HepG2 (cell line): ENCODE measurements at regions not wholly inside any gene's neighbourhood (a gene's known extent, or its start where the extent isn't known, plus 50 kb on each side); places are given as distances from the start of the nearest gene placed in this dataset.

Source experiments
- ATAC-seq: fragments of 200-7000 bp; cut with Tn5 transposase; 3 replicates; pipeline ENCODE4 v1.9.1; 2020; ENCODE audit warnings: mild to moderate bottlenecking, moderate library complexity
- BruUV-seq: library from RNA; stranded (reverse); fragments of 400-500 nt; replicated peaks from 2 replicates; lab custom pipeline; 2021; lab: Mats Ljungman, UMichigan
- CTCF ChIA-PET: fragments of 300-600 bp; formaldehyde crosslinking; extraction: SDS; loops from one replicate; lab custom pipeline; 2021; ENCODE audit warnings: low total read pairs, inconsistent platforms, low intra/inter-chr PET ratio; lab: Yijun Ruan, JAX
- POLR2A ChIA-PET: fragments of 350-600 bp; sonication (Branson Sonifier 250); formaldehyde crosslinking; loops from one replicate; lab custom pipeline; 2020; ENCODE audit warnings: antibody characterized with exemption, inconsistent platforms; lab: Yijun Ruan, JAX
- DNase-seq: peaks from one replicate; pipeline ENCODE4 v3.0.0-alpha.2; 2015; ENCODE audit warnings: low spot score
- FAIRE-seq: peaks from 3 replicates; lab custom pipeline; 2011; peaks lifted over from hg19 to GRCh38; lab: Jason Lieb, UNC
- H2AFZ ChIP-seq: one replicate; pipeline ENCODE4 v1.6.1; 2011; ENCODE audit warnings: low read length, inconsistent platforms
- H3K27ac ChIP-seq: fragments of 300-600 bp; 3 replicates; pipeline ENCODE4 v1.8.0; 2011; ENCODE audit warnings: mixed run types, mild to moderate bottlenecking, mixed read lengths, low read length, inconsistent platforms; ENCODE audit not compliant: insufficient read depth; ENCODE audit errors: extremely low read length
- H3K27me3 ChIP-seq, 2 experiments: fragments of 200-600 bp in 1 of 2; 2 replicates in 1 of 2; 3 replicates in 1 of 2; pipeline versions ENCODE4 v1.6.0 to v1.8.0; 2011; ENCODE audit warnings: low read length in 2 of 2, mild to moderate bottlenecking in 2 of 2, moderate library complexity in 2 of 2, inconsistent platforms in 1 of 2; ENCODE audit not compliant: insufficient read depth in 2 of 2, control insufficient read depth in 1 of 2
- H3K36me3 ChIP-seq, 2 experiments: fragments of 200-600 bp in 1 of 2; replicated peaks in 1 of 2; 2 replicates in 1 of 2; 3 replicates in 1 of 2; pipeline versions ENCODE4 v1.5.1 to v1.8.0; 2011; ENCODE audit warnings: low read length in 2 of 2, inconsistent platforms in 1 of 2; ENCODE audit not compliant: insufficient read depth in 2 of 2, control insufficient read depth in 1 of 2
- H3K4me1 ChIP-seq: 2 replicates; pipeline ENCODE4 v1.5.1; 2012; ENCODE audit warnings: low read length, inconsistent platforms; ENCODE audit not compliant: insufficient read depth
- H3K4me2 ChIP-seq: 2 replicates; pipeline ENCODE4 v1.6.0; 2011; ENCODE audit warnings: low read depth, low read length, inconsistent platforms
- H3K4me3 ChIP-seq, 3 experiments: fragments of 200-600 bp in 1 of 3; sonication (generic), shearing (Covaris generic) in 1 of 3; replicated peaks in 1 of 3; 2 replicates each; pipeline ENCODE4 v1.5.1; 2011 to 2016; ENCODE audit warnings: low read length in 3 of 3, inconsistent platforms in 2 of 3, low read depth in 2 of 3, mild to moderate bottlenecking in 2 of 3, control low read depth in 1 of 3, mixed read lengths in 1 of 3; ENCODE audit not compliant: insufficient read depth in 1 of 3
- H3K79me2 ChIP-seq: one replicate; pipeline ENCODE4 v1.6.1; 2011; ENCODE audit warnings: low read length, inconsistent platforms; ENCODE audit not compliant: insufficient read depth
- H3K9ac ChIP-seq: 2 replicates; pipeline ENCODE4 v1.6.0; 2011; ENCODE audit warnings: mild to moderate bottlenecking, low read depth, low read length, inconsistent platforms; ENCODE audit not compliant: insufficient read depth
- H3K9me3 ChIP-seq: 2 replicates; pipeline ENCODE4 v1.5.1; 2012; ENCODE audit warnings: mild to moderate bottlenecking, low read length
- H4K20me1 ChIP-seq: 2 replicates; pipeline ENCODE4 v1.6.0; 2011; ENCODE audit warnings: inconsistent platforms, mild to moderate bottlenecking, low read length, moderate library complexity; ENCODE audit not compliant: insufficient read depth
- IRX3 ChIP-seq: sonication (generic); formaldehyde crosslinking; IDR thresholded peaks from 2 replicates; pipeline ENCODE4 v1.8.1; 2023; ENCODE audit warnings: mild to moderate bottlenecking, low read depth, missing genetic modification reagents, borderline replicate concordance
- NPAS2 ChIP-seq: sonication (generic); formaldehyde crosslinking; IDR thresholded peaks from 2 replicates; pipeline ENCODE4 v1.8.0; 2022; ENCODE audit warnings: mild to moderate bottlenecking, missing genetic modification reagents, borderline replicate concordance
- PLSCR1 ChIP-seq: sonication (generic); formaldehyde crosslinking; IDR thresholded peaks from 2 replicates; pipeline ENCODE4 v1.5.0; 2020; ENCODE audit warnings: missing genetic modification reagents, mild to moderate bottlenecking, borderline replicate concordance
- ZNF737 ChIP-seq: sonication (generic); formaldehyde crosslinking; IDR thresholded peaks from 2 replicates; pipeline ENCODE4 v1.5.0; 2020; ENCODE audit warnings: missing genetic modification reagents, mild to moderate bottlenecking, borderline replicate concordance
- ZNF83 ChIP-seq: sonication (generic); formaldehyde crosslinking; IDR thresholded peaks from 2 replicates; pipeline ENCODE4 v1.4.0; 2020; ENCODE audit warnings: missing genetic modification reagents, mild to moderate bottlenecking, borderline replicate concordance
- WGBS: methylation state at CpG from one replicate; pipeline ENCODE4 v1.1.6; 2017; ENCODE audit warnings: low lambda C conversion rate; 5-methylcytosine and 5-hydroxymethylcytosine counted together
- in situ Hi-C: cut with HindIII; loops from 2 replicates; pipeline ENCODE4 v1.10.0; 2017; ENCODE audit warnings: low pct_unique_long_range_greater_than_20kb; ENCODE audit not compliant: extremely low pct_ligation_motif_present
- intact Hi-C: fragments of 100-400 bp; cut with micrococcal nuclease; formaldehyde crosslinking; loops from one replicate; pipeline ENCODE4 v1.10.0; 2022; ENCODE audit not compliant: unreplicated experiment
- TF ChIP-seq, protein P1 (sequence below), 2 experiments: sonication (generic) in 1 of 2; formaldehyde crosslinking in 1 of 2; IDR thresholded peaks; 2 replicates each; pipeline versions ENCODE4 v1.4.0 to v1.6.1; 2016 to 2020; ENCODE audit warnings: borderline replicate concordance in 1 of 2, low read depth in 1 of 2, mild to moderate bottlenecking in 1 of 2, missing genetic modification reagents in 1 of 2

DNA sequence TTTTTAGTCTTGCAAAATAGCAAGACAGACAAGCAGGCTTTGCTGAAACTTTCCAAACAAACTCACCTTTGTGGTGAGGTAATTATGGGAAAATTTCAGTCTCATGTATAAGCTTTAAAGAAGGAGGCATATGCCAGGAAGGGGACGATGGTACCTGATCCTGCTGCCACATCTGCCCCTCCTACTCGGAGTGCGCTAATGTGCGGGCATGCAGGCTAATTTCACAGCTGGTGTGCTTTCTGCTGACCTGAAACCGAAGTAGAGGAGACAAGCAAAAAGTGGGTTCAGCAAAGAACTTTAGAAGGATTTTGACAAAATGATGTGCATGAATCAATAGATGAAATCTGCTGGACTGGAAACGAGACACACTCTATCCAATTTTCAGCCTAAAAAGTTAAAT lies 117.1 kb upstream of the IRX4 start:
- no peak overlapping the region for H2AFZ ChIP-seq
- CTCF ChIA-PET = no interaction called here
- H3K9ac ChIP-seq = no peak overlapping the region
- no peaks in the 10 kb centered on the region for H3K79me2 ChIP-seq
- TF ChIP-seq IRX3 (no peak), ZNF83 (CRISPR knock-in tag) (no peak), PLSCR1 (no peak), ZNF737 (no peak), NPAS2 (no peak)
- TF ChIP-seq, protein P1, sequence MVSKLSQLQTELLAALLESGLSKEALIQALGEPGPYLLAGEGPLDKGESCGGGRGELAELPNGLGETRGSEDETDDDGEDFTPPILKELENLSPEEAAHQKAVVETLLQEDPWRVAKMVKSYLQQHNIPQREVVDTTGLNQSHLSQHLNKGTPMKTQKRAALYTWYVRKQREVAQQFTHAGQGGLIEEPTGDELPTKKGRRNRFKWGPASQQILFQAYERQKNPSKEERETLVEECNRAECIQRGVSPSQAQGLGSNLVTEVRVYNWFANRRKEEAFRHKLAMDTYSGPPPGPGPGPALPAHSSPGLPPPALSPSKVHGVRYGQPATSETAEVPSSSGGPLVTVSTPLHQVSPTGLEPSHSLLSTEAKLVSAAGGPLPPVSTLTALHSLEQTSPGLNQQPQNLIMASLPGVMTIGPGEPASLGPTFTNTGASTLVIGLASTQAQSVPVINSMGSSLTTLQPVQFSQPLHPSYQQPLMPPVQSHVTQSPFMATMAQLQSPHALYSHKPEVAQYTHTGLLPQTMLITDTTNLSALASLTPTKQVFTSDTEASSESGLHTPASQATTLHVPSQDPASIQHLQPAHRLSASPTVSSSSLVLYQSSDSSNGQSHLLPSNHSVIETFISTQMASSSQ (IDR thresholded peaks at IDR 0.05; ENCODE audit: low read depth) = no peak
- TF ChIP-seq, protein P1 (CRISPR knock-in tag; IDR thresholded peaks at IDR 0.05; ENCODE audit: borderline replicate concordance) = no peak
- no TSS peak for BruUV-seq
- POLR2A ChIA-PET = no interaction called here
- H3K27me3 ChIP-seq = peaks cover 6 to 46% of the 10 kb centered on the region in 2 experiments; a peak in 4 of 5 replicates
- ATAC-seq = no peak
- in situ Hi-C loops (no loop called here), intact Hi-C loops (no loop called here)
- no peaks in the 10 kb centered on the region for H3K9me3 ChIP-seq
- no peaks in the 10 kb centered on the region for H3K4me1 ChIP-seq
- FAIRE-seq = no peak
- no peaks in the 10 kb centered on the region for H4K20me1 ChIP-seq
- no peak for DNase-seq
- WGBS = 7% methylated on average over 6 of the region's 6 CpGs
- H3K27ac ChIP-seq = no peak overlapping the region
- no peaks in the 10 kb centered on the region for H3K36me3 ChIP-seq
- no peak overlapping the region for H3K4me2 ChIP-seq
- H3K4me3 ChIP-seq = no peak overlapping the region
